Esophagus squamous epithelium (tissue), 5 donors: ENCODE measurements at regions not wholly inside any gene's neighbourhood (a gene's known extent, or its start where the extent isn't known, plus 50 kb on each side); places are given as distances from the start of the nearest gene placed in this dataset.
"Not testable (repeated sequence)": the region's sequence is repeated elsewhere in the genome, so short reads cannot be mapped to it uniquely, and the experiment has no call there.

Source experiments
- DNase-seq: peaks from one replicate; lab custom pipeline; 2025; lab: John Stamatoyannopoulos, UW
- H3K27ac ChIP-seq, 4 donors: fragments of 200-600 bp; sonication (generic); one replicate each; pipeline ENCODE4 v1.5.1; 2016 to 2019; ENCODE audit warnings: mild to moderate bottlenecking in 1 of 4
- H3K27me3 ChIP-seq, 4 donors: fragments of 200-600 bp; sonication (generic); 1 replicate in 3 of 4; 2 replicates in 1 of 4; pipeline versions ENCODE4 v1.5.1 to v1.6.0; 2017 to 2021; ENCODE audit warnings: antibody characterized with exemption in 1 of 4
- H3K36me3 ChIP-seq, 3 donors: fragments of 200-600 bp; sonication (generic); one replicate each; pipeline ENCODE4 v1.5.1; 2016 to 2019
- H3K4me1 ChIP-seq, 3 donors: fragments of 200-600 bp; sonication (generic); one replicate each; pipeline ENCODE4 v1.5.1; 2017 to 2019
- H3K4me3 ChIP-seq, 4 donors: fragments of 200-600 bp; sonication (generic); 1 replicate in 3 of 4; 2 replicates in 1 of 4; pipeline ENCODE4 v1.5.1; 2016 to 2019; ENCODE audit warnings: mild to moderate bottlenecking in 2 of 4, moderate library complexity in 1 of 4
- H3K9me3 ChIP-seq, 3 donors: fragments of 200-600 bp; sonication (generic); one replicate each; pipeline ENCODE4 v1.5.1; 2016 to 2019
- CTCF ChIP-seq, 6 experiments: fragments of 450-650 bp in 4 of 6; fragments of 200-600 bp in 2 of 6; sonication (generic) in 2 of 6; IDR thresholded peaks; one replicate each; pipeline ENCODE4 v1.5.1; 2016 to 2019; ENCODE audit warnings: antibody characterized with exemption in 6 of 6, mild to moderate bottlenecking in 4 of 6, moderate library complexity in 4 of 6
- POLR2A ChIP-seq, 4 donors: fragments of 450-650 bp; IDR thresholded peaks; one replicate each; pipeline ENCODE4 v1.6.1; 2017; ENCODE audit warnings: antibody characterized with exemption in 4 of 4, mild to moderate bottlenecking in 4 of 4, moderate library complexity in 3 of 4
- WGBS, 2 donors: methylation state at CpG; one replicate each; pipeline ENCODE4 v1.1.5; 2018; 5-methylcytosine and 5-hydroxymethylcytosine counted together
- intact Hi-C: fragments of 100-400 bp; cut with DNase I; formaldehyde crosslinking; loops from one replicate; pipeline ENCODE4 v1.15.0; 2022
- donor health status: DM: yes; HTN: yes; CAD: no.

GRCh38 chr14:45940318-45940717 is 687.3 kb upstream of the MIS18BP1 start:
- H3K4me3 ChIP-seq = no peak overlapping the region
- DNase-seq = no peak
- no peaks in the 10 kb centered on the region for H3K4me1 ChIP-seq
- TF ChIP-seq POLR2A (IDR thresholded peaks at IDR 0.05) (no peak), CTCF (IDR thresholded peaks at IDR 0.05) (no peak)
- H3K27me3 ChIP-seq = no peaks in the 10 kb centered on the region
- no peaks in the 10 kb centered on the region for H3K9me3 ChIP-seq
- intact Hi-C loops = no loop called here
- H3K36me3 ChIP-seq = no peaks in the 10 kb centered on the region
- no peak overlapping the region for H3K27ac ChIP-seq

GRCh38 chr14:45939572-45939971 is 686.6 kb upstream of the MIS18BP1 start:
- intact Hi-C loops = no loop called here
- no peak for DNase-seq
- TF ChIP-seq POLR2A (IDR thresholded peaks at IDR 0.05) = no peak
- no peak for TF ChIP-seq CTCF (IDR thresholded peaks at IDR 0.05)
- Histone ChIP-seq H3K36me3 (no peaks in the 10 kb centered on the region), H3K9me3 (no peaks in the 10 kb centered on the region), H3K4me1 (no peaks in the 10 kb centered on the region), H3K27me3 (no peaks in the 10 kb centered on the region), H3K4me3 (no peak overlapping the region), H3K27ac (no peak overlapping the region)

GRCh38 chr14:45919995-45920394 is 667.0 kb upstream of the MIS18BP1 start:
- H3K4me1 ChIP-seq, H3K27ac ChIP-seq, H3K9me3 ChIP-seq, intact Hi-C loops, DNase-seq, H3K27me3 ChIP-seq, H3K4me3 ChIP-seq, H3K36me3 ChIP-seq: not testable (repeated sequence)
- 44 to 50% methylated on average over 3 of the region's 3 CpGs for WGBS, 2 donors

GRCh38 chr14:45916340-45916953 is 663.4 kb upstream of the MIS18BP1 start:
- H3K36me3 ChIP-seq = no peaks in the 10 kb centered on the region
- 21 to 22% methylated on average over 3 of the region's 3 CpGs for WGBS, 2 donors
- intact Hi-C loops = no loop called here
- H3K27ac ChIP-seq = no peak overlapping the region
- H3K9me3 ChIP-seq = no peaks in the 10 kb centered on the region
- no peak for DNase-seq
- no peaks in the 10 kb centered on the region for H3K4me1 ChIP-seq
- no peaks in the 10 kb centered on the region for H3K27me3 ChIP-seq
- no peak overlapping the region for H3K4me3 ChIP-seq
- TF ChIP-seq POLR2A (IDR thresholded peaks at IDR 0.05) = no peak
- TF ChIP-seq CTCF (IDR thresholded peaks at IDR 0.05) = no peak

- 61 to 67% methylated on average over 1 of the region's 1 CpG for WGBS, 2 donors
- intact Hi-C loops = no loop called here
- Histone ChIP-seq H3K4me3 (no peak overlapping the region), H3K4me1 (no peaks in the 10 kb centered on the region), H3K27me3 (no peaks in the 10 kb centered on the region), H3K36me3 (no peaks in the 10 kb centered on the region), H3K27ac (no peak overlapping the region), H3K9me3 (no peaks in the 10 kb centered on the region)
- no peak for DNase-seq
- TF ChIP-seq CTCF (IDR thresholded peaks at IDR 0.05) (no peak), POLR2A (IDR thresholded peaks at IDR 0.05) (no peak)
Observed at GRCh38 chr14:45907782-45908181, 654.8 kb upstream of the MIS18BP1 start.

- TF ChIP-seq CTCF (IDR thresholded peaks at IDR 0.05) (no peak), POLR2A (IDR thresholded peaks at IDR 0.05) (no peak)
- Histone ChIP-seq H3K27ac (no peak overlapping the region), H3K4me3 (no peak overlapping the region), H3K27me3 (no peaks in the 10 kb centered on the region), H3K9me3 (no peaks in the 10 kb centered on the region), H3K36me3 (no peaks in the 10 kb centered on the region), H3K4me1 (no peaks in the 10 kb centered on the region)
- DNase-seq = no peak
- WGBS, 2 donors = 44 to 62% methylated on average over 1 of the region's 1 CpG
- intact Hi-C loops = no loop called here
Observed at GRCh38 chr14:45906257-45906656, 653.3 kb upstream of the MIS18BP1 start.
